Gastrocnemius medialis (tissue), 4 donors: ENCODE measurements at regions not wholly inside any gene's neighbourhood (a gene's known extent, or its start where the extent isn't known, plus 50 kb on each side); places are given as distances from the start of the nearest gene placed in this dataset.

Experiments used
- ATAC-seq, 2 donors: fragments of 150-250 bp; one replicate each; pipeline ENCODE4 v1.9.1; 2016
- DNase-seq, 2 donors: peaks; one replicate each; pipeline ENCODE4 v3.0.0-alpha.2; 2019
- H3K27ac ChIP-seq, 4 donors: fragments of 200-600 bp; sonication (generic); 1 replicate in 1 of 4; 2 replicates in 3 of 4; pipeline ENCODE4 v1.5.1; 2016 to 2018; ENCODE audit warnings: mild to moderate bottlenecking in 2 of 4, moderate library complexity in 1 of 4
- H3K27me3 ChIP-seq, 3 donors: fragments of 200-600 bp; sonication (generic) in 2 of 3; 1 replicate in 1 of 3; 2 replicates in 2 of 3; pipeline versions ENCODE4 v1.5.1 to v1.6.0; 2016 to 2019; ENCODE audit warnings: mild to moderate bottlenecking in 1 of 3, moderate library complexity in 1 of 3
- H3K36me3 ChIP-seq, 2 donors: fragments of 200-600 bp; sonication (generic) in 1 of 2; one replicate each; pipeline ENCODE4 v1.5.1; 2017 to 2018
- H3K4me1 ChIP-seq, 2 donors: fragments of 200-600 bp; sonication (generic) in 1 of 2; one replicate each; pipeline ENCODE4 v1.5.1; 2016 to 2017; ENCODE audit warnings: mild to moderate bottlenecking in 2 of 2
- H3K4me3 ChIP-seq, 4 donors: fragments of 200-600 bp; sonication (generic) in 3 of 4; 1 replicate in 1 of 4; 2 replicates in 3 of 4; pipeline ENCODE4 v1.5.1; 2016 to 2019; ENCODE audit warnings: mild to moderate bottlenecking in 2 of 4
- H3K9me3 ChIP-seq, 3 donors: fragments of 200-600 bp; sonication (generic) in 2 of 3; 1 replicate in 1 of 3; 2 replicates in 2 of 3; pipeline ENCODE4 v1.5.1; 2016 to 2019
- POLR2A ChIP-seq, 2 donors: fragments of 450-650 bp; IDR thresholded peaks; one replicate each; pipeline ENCODE4 v1.6.1; 2017; ENCODE audit warnings: antibody characterized with exemption in 2 of 2, mild to moderate bottlenecking in 2 of 2, moderate library complexity in 2 of 2
- in situ Hi-C, 4 donors: fragments of 200-750 bp; cut with MboI; loops; one replicate each; pipeline versions ENCODE4 v1.15.0 to v1.8.0; 2017; ENCODE audit warnings: low sequenced_read_pairs in 4 of 4
- intact Hi-C: fragments of 100-400 bp; cut with DNase I; formaldehyde crosslinking; loops from one replicate; pipeline ENCODE4 v1.15.1; 2023; ENCODE audit warnings: low total_unique reads
- TF ChIP-seq, protein P1 (sequence below), 5 experiments: fragments of 450-650 bp in 3 of 5; fragments of 200-600 bp in 2 of 5; sonication (generic) in 2 of 5; IDR thresholded peaks in 4 of 5; conservative IDR thresholded peaks in 1 of 5; 1 replicate in 4 of 5; 2 replicates in 1 of 5; pipeline ENCODE4 v1.5.1; 2016 to 2019; ENCODE audit warnings: antibody characterized with exemption in 5 of 5, mild to moderate bottlenecking in 3 of 5, moderate library complexity in 3 of 5

DNA sequence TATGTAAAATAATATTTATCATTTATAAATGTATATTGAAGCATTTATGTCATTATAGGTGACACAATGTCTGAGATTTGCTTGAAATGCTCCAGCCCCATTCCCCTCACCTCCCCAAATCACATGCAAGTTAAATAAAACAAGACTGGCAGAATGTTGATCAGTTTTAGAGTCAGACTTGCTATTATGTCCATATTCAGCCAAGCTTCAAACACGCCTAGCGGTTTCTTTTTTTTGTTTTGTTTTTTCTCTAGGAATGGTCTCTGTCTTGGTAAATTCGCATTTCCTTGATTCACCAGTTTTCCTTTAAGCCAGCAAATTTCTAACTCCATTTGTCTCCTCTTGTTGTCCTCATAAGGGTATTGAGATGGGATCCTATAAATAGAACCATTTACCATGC lies 153.0 kb upstream of the HMHB1 start:
- intact Hi-C loops (no loop called here), in situ Hi-C loops (no loop called here)
- no peaks in the 10 kb centered on the region for H3K27me3 ChIP-seq
- DNase-seq (no peak), ATAC-seq (no peak)
- no peak overlapping the region for H3K4me3 ChIP-seq
- TF ChIP-seq POLR2A (IDR thresholded peaks at IDR 0.05), result no peak
- TF ChIP-seq, protein P1, sequence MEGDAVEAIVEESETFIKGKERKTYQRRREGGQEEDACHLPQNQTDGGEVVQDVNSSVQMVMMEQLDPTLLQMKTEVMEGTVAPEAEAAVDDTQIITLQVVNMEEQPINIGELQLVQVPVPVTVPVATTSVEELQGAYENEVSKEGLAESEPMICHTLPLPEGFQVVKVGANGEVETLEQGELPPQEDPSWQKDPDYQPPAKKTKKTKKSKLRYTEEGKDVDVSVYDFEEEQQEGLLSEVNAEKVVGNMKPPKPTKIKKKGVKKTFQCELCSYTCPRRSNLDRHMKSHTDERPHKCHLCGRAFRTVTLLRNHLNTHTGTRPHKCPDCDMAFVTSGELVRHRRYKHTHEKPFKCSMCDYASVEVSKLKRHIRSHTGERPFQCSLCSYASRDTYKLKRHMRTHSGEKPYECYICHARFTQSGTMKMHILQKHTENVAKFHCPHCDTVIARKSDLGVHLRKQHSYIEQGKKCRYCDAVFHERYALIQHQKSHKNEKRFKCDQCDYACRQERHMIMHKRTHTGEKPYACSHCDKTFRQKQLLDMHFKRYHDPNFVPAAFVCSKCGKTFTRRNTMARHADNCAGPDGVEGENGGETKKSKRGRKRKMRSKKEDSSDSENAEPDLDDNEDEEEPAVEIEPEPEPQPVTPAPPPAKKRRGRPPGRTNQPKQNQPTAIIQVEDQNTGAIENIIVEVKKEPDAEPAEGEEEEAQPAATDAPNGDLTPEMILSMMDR (IDR thresholded peaks at IDR 0.05 in 4 of 5, conservative IDR thresholded peaks at IDR 0.05 in 1 of 5), result no peak
- no peaks in the 10 kb centered on the region for H3K36me3 ChIP-seq
- H3K9me3 ChIP-seq, result no peaks in the 10 kb centered on the region
- H3K27ac ChIP-seq, result no peak overlapping the region
- no peaks in the 10 kb centered on the region for H3K4me1 ChIP-seq

DNA sequence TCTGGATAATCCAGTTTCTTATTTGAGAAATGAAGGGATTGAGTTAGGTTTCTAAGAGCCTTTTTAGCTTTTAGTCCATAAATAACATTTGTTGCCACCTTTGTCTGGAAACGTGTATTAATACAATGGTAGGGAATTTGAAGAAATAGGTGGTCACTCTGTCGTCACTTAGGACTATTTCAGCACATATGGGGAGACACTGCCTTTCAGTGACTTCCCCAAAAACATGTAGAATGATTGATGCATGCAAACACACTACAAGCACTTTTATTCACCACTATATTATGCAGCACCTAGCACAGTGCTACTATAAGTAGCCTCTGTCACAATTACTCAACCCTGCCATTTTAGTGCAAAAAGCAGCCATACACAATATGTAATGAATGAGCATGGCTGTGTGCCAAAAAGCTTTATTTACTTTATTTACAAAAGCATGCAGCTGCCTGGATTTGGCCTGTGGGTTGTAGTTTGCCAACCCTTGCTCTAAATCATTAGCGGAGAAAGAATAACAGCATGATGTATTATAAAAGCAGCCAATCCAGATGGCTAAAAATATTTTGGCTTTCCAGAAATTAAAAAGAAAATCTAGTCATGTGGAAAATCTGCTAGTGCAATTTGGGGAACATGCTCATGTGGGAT lies 154.2 kb upstream of the HMHB1 start:
- DNase-seq (no peak), ATAC-seq (no peak)
- TF ChIP-seq, protein P1 (IDR thresholded peaks at IDR 0.05 in 4 of 5, conservative IDR thresholded peaks at IDR 0.05 in 1 of 5), result no peak
- no peak for TF ChIP-seq POLR2A (IDR thresholded peaks at IDR 0.05)
- in situ Hi-C loops, result no loop called here
- H3K4me3 ChIP-seq, result no peak overlapping the region
- no peaks in the 10 kb centered on the region for H3K36me3 ChIP-seq
- intact Hi-C loops, result no loop called here
- no peaks in the 10 kb centered on the region for H3K27me3 ChIP-seq
- no peaks in the 10 kb centered on the region for H3K9me3 ChIP-seq
- no peak overlapping the region for H3K27ac ChIP-seq
- H3K4me1 ChIP-seq, result no peaks in the 10 kb centered on the region

DNA sequence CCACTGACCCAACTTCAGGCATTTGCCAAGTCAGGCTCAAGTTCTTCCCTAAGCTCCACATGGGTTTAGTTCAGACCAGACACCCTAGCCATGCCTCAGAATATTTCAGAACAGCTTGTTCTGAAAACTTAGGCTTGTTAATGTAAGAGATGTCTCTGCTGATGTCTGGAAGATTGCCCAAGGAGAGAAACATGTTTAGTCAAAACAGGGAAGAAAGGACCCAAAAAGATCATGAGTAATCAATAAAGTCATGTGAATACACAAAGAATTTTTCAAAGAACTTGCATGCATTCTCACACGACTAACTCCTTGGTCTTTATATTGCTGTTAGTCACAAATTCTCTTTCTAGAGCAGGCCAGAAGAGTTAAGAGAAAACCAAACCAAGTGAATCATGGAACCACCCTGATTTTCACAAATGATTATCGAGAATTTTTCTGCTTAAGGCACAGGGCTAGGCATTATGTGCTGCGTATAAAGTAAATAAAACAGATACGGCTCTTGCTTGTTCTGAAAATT lies 158.1 kb upstream of the HMHB1 start:
- TF ChIP-seq POLR2A (IDR thresholded peaks at IDR 0.05), result no peak
- TF ChIP-seq, protein P1 (IDR thresholded peaks at IDR 0.05 in 4 of 5, conservative IDR thresholded peaks at IDR 0.05 in 1 of 5), result no peak

DNA sequence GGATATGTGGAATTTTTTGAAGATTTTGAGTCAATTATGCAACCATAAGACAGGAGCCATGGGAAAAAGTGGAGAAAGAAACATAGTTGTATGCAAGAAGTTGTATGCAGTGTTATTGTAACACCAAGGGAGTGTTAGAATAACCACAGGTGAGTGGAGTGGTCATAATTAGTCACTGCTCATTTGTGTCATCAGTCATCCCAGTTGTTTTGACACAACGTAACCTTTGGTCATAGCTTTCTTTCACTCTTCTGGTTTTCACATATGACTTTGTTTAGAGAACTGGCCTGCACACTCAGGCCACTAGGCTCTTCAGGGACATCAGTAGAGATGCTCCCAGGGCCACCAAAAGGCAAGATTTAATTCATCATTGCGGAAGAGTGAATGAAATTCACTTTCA lies 158.7 kb upstream of the HMHB1 start:
- intact Hi-C loops, result no loop called here
- H3K27ac ChIP-seq, result no peak overlapping the region

More for the DNA sequence above, 158.1 kb upstream of the HMHB1 start:
- Histone ChIP-seq H3K36me3 (no peaks in the 10 kb centered on the region), H3K9me3 (no peaks in the 10 kb centered on the region), H3K27me3 (no peaks in the 10 kb centered on the region), H3K4me3 (no peak overlapping the region), H3K27ac (no peak overlapping the region), H3K4me1 (peaks cover 6 to 10% of the 10 kb centered on the region in 2 donors)
- DNase-seq, result no peak
- in situ Hi-C loops (no loop called here), intact Hi-C loops (no loop called here)
- ATAC-seq, result no peak

More for the DNA sequence above, 158.7 kb upstream of the HMHB1 start:
- TF ChIP-seq POLR2A (IDR thresholded peaks at IDR 0.05), result no peak
- TF ChIP-seq, protein P1 (IDR thresholded peaks at IDR 0.05 in 4 of 5, conservative IDR thresholded peaks at IDR 0.05 in 1 of 5), result no peak
- Histone ChIP-seq H3K36me3 (no peaks in the 10 kb centered on the region), H3K27me3 (no peaks in the 10 kb centered on the region), H3K9me3 (no peaks in the 10 kb centered on the region), H3K4me3 (no peak overlapping the region), H3K4me1 (peaks cover 6 to 10% of the 10 kb centered on the region in 2 donors)
- ATAC-seq (no peak), DNase-seq (no peak)
- in situ Hi-C loops, result no loop called here
